ENCODE measurements at regions not wholly inside any gene's neighbourhood (a gene's known extent, or its start where the extent isn't known, plus 50 kb on each side); places are given as distances from the start of the nearest gene placed in this dataset.

DNA sequence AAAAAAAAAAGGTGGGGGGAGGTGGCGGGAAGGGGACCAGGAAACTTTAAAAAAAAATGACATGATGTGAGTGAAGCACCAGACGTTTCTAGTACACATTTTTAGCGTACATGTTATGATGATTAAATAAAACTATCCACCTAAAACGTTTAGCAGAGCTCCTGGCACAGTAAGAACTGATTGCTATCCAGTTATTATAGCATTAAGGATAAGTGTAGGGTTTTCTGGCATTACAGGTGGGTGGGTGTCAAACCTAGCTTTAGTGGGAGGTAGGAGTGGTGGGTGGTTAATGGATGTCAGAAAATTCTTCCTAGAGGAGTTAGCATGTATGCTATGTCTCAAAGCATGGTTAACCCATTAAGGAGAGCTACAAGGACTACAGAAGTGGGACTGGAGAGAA is 2329.5 kb downstream of the MAT2B start:
- TF ChIP-seq, protein P1, sequence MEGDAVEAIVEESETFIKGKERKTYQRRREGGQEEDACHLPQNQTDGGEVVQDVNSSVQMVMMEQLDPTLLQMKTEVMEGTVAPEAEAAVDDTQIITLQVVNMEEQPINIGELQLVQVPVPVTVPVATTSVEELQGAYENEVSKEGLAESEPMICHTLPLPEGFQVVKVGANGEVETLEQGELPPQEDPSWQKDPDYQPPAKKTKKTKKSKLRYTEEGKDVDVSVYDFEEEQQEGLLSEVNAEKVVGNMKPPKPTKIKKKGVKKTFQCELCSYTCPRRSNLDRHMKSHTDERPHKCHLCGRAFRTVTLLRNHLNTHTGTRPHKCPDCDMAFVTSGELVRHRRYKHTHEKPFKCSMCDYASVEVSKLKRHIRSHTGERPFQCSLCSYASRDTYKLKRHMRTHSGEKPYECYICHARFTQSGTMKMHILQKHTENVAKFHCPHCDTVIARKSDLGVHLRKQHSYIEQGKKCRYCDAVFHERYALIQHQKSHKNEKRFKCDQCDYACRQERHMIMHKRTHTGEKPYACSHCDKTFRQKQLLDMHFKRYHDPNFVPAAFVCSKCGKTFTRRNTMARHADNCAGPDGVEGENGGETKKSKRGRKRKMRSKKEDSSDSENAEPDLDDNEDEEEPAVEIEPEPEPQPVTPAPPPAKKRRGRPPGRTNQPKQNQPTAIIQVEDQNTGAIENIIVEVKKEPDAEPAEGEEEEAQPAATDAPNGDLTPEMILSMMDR (IDR thresholded peaks at IDR 0.05): no peak
- no peak for TF ChIP-seq ZFX (IDR thresholded peaks at IDR 0.05; ENCODE audit: borderline replicate concordance)
